B cell (primary cell): ENCODE measurements at regions not wholly inside any gene's neighbourhood (a gene's known extent, or its start where the extent isn't known, plus 50 kb on each side); places are given as distances from the start of the nearest gene placed in this dataset.

Experiments used
- CTCF ChIP-seq: fragments of 200-600 bp; IDR thresholded peaks from one replicate; pipeline ENCODE4 v1.8.0; 2022; ENCODE audit warnings: antibody characterized with exemption, mild to moderate bottlenecking
- EZH2 ChIP-seq: IDR thresholded peaks from 2 replicates; pipeline ENCODE4 v1.6.1; 2012; ENCODE audit warnings: borderline replicate concordance, low read depth, mild to moderate bottlenecking, moderate library complexity, low read length; ENCODE audit not compliant: insufficient read depth, poor library complexity, severe bottlenecking

- no peak for TF ChIP-seq CTCF
- TF ChIP-seq EZH2, result no peak
Measured at GRCh38 chr11:36930256-36930655, 332.2 kb upstream of the RAG2 start.
